ENCODE measurements at regions not wholly inside any gene's neighbourhood (a gene's known extent, or its start where the extent isn't known, plus 50 kb on each side); places are given as distances from the start of the nearest gene placed in this dataset.
"Not testable (repeated sequence)": the region's sequence is repeated elsewhere in the genome, so short reads cannot be mapped to it uniquely, and the experiment has no call there.

GRCh38 chr3:198096015-198096414 is 136.0 kb downstream of the LMLN start:
- no peak for DNase-seq (ENCODE audit: low read depth in 2 of 2)

- DNase-seq (ENCODE audit: low read depth in 2 of 2): no peak
Measured at GRCh38 chr3:198097048-198097447, 137.0 kb downstream of the LMLN start.

- DNase-seq (ENCODE audit: low read depth in 2 of 2): not testable (repeated sequence)
Measured at GRCh38 chr3:198098661-198099081, 138.7 kb downstream of the LMLN start.

- not testable (repeated sequence) for DNase-seq (ENCODE audit: low read depth in 2 of 2)
Measured at GRCh38 chr3:198103070-198103469, 143.1 kb downstream of the LMLN start.

- DNase-seq (ENCODE audit: low read depth in 2 of 2): no peak
Measured at GRCh38 chr3:198106265-198106664, 146.2 kb downstream of the LMLN start.

- no peak for DNase-seq (ENCODE audit: low read depth in 2 of 2)
Measured at GRCh38 chr3:198107840-198108734, 148.1 kb downstream of the LMLN start.

- DNase-seq (ENCODE audit: low read depth in 2 of 2): no peak
Measured at GRCh38 chr3:198109883-198110282, 149.9 kb downstream of the LMLN start.

- no peak for DNase-seq (ENCODE audit: low read depth in 2 of 2)
Measured at GRCh38 chr3:198112031-198112430, 152.0 kb downstream of the LMLN start.

- no peak for DNase-seq (ENCODE audit: low read depth in 2 of 2)
Measured at GRCh38 chr3:198113206-198114053, 153.4 kb downstream of the LMLN start.

GRCh38 chr3:198114516-198114915 is 154.5 kb downstream of the LMLN start:
- not testable (repeated sequence) for DNase-seq (ENCODE audit: low read depth in 2 of 2)

GRCh38 chr3:198122184-198122583 is 162.2 kb downstream of the LMLN start:
- DNase-seq (ENCODE audit: low read depth in 2 of 2): not testable (repeated sequence)

- not testable (repeated sequence) for DNase-seq (ENCODE audit: low read depth in 2 of 2)
Measured at GRCh38 chr3:198137038-198137835, 177.2 kb downstream of the LMLN start.

GRCh38 chr3:198138205-198138604 is 178.2 kb downstream of the LMLN start:
- not testable (repeated sequence) for DNase-seq (ENCODE audit: low read depth in 2 of 2)

- not testable (repeated sequence) for DNase-seq (ENCODE audit: low read depth in 2 of 2)
Measured at GRCh38 chr3:198139037-198139436, 179.0 kb downstream of the LMLN start.

GRCh38 chr3:198139513-198140167 is 179.6 kb downstream of the LMLN start:
- DNase-seq (ENCODE audit: low read depth in 2 of 2): not testable (repeated sequence)

- DNase-seq (ENCODE audit: low read depth in 2 of 2): not testable (repeated sequence)
Measured at GRCh38 chr3:198143300-198144137, 183.5 kb downstream of the LMLN start.

- not testable (repeated sequence) for DNase-seq (ENCODE audit: low read depth in 2 of 2)
Measured at GRCh38 chr3:198145231-198145784, 185.3 kb downstream of the LMLN start.

GRCh38 chr3:198146070-198146469 is 186.1 kb downstream of the LMLN start:
- not testable (repeated sequence) for DNase-seq (ENCODE audit: low read depth in 2 of 2)

GRCh38 chr3:198146559-198147164 is 186.6 kb downstream of the LMLN start:
- DNase-seq (ENCODE audit: low read depth in 2 of 2): not testable (repeated sequence)
